Aorta (tissue), 5 donors: ENCODE measurements at regions not wholly inside any gene's neighbourhood (a gene's known extent, or its start where the extent isn't known, plus 50 kb on each side); places are given as distances from the start of the nearest gene placed in this dataset.

Experiments used
- ATAC-seq: fragments of 200-7000 bp; cut with Tn5 transposase; one replicate; pipeline ENCODE4 v1.9.1; 2022; ENCODE audit warnings: moderate library complexity; ENCODE audit not compliant: low FRiP score
- DNase-seq, 2 donors: peaks; one replicate each; pipeline ENCODE4 v3.0.0-alpha.2; 2020
- H3K27ac ChIP-seq, 2 donors: one replicate each; pipeline ENCODE4 v1.5.1; 2013; ENCODE audit warnings: low read length in 2 of 2, mild to moderate bottlenecking in 2 of 2, moderate library complexity in 2 of 2, control low read depth in 1 of 2, inconsistent platforms in 1 of 2, low read depth in 1 of 2
- H3K27me3 ChIP-seq, 2 donors: one replicate each; pipeline ENCODE4 v1.6.1; 2013; ENCODE audit warnings: control low read depth in 1 of 2, low read length in 1 of 2, mild to moderate bottlenecking in 1 of 2, moderate library complexity in 1 of 2; ENCODE audit not compliant: insufficient read depth in 2 of 2, control insufficient read depth in 1 of 2
- H3K36me3 ChIP-seq, 2 donors: one replicate each; pipeline ENCODE4 v1.6.1; 2013; ENCODE audit warnings: control low read depth in 1 of 2, low read length in 1 of 2, mild to moderate bottlenecking in 1 of 2; ENCODE audit not compliant: insufficient read depth in 2 of 2, control insufficient read depth in 1 of 2
- H3K4me1 ChIP-seq, 2 donors: one replicate each; pipeline ENCODE4 v1.6.1; 2013; ENCODE audit warnings: low read length in 2 of 2, control low read depth in 1 of 2, mild to moderate bottlenecking in 1 of 2, moderate library complexity in 1 of 2; ENCODE audit not compliant: insufficient read depth in 2 of 2, control insufficient read depth in 1 of 2
- H3K4me3 ChIP-seq, 2 donors: one replicate each; pipeline ENCODE4 v1.5.1; 2013; ENCODE audit warnings: low read length in 2 of 2, control low read depth in 1 of 2, mild to moderate bottlenecking in 1 of 2
- H3K9me3 ChIP-seq: one replicate; pipeline ENCODE4 v1.6.1; 2013; ENCODE audit warnings: mild to moderate bottlenecking, low read length; ENCODE audit not compliant: control insufficient read depth
- WGBS, 2 donors: extraction: QIAGEN DNeasy Blood & Tissue Kit; methylation state at CpG; one replicate each; pipeline ENCODE4 v1.1.7; 2013; 5-methylcytosine and 5-hydroxymethylcytosine counted together
- intact Hi-C, 2 donors: fragments of 100-400 bp; cut with DNase I; formaldehyde crosslinking; loops; one replicate each; pipeline versions ENCODE4 v1.14.2 to v1.15.0; 2022
- donor health status: healthy with polysubstance abuse.
- donor health status: Bipolar disorder and iron deficiency.
- donor health status: DM: no; HTN: no; CAD: no.
- donor health status: DM: no; HTN: no; CAD: no.
- donor health status: DM: yes; HTN: yes; CAD: no.

DNA sequence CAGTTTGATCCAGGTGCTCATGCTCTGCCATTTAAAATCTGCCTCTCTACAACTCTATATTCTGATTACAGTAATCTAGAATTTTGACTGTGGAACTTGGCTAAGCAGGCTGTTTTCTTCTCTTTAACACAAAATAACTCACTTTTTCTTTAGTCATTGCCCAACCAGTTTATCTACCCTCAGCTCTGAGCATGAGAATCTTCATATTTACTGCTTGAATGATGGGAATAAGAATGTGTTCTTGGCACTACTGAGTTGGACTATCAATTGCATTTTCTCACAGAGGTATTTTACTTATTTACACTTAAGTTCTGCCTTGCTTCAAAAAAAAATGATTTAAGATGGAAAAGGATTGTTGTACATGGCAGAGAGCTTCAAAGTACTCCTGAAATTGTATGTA is 301.1 kb downstream of the CCDC85A start:
- DNase-seq (no peak), ATAC-seq (no peak)
- Histone ChIP-seq H3K36me3 (no peaks in the 10 kb centered on the region), H3K4me1 (no peaks in the 10 kb centered on the region), H3K27ac (no peak overlapping the region), H3K4me3 (no peak overlapping the region), H3K27me3 (peaks cover 0 to 2% of the 10 kb centered on the region in 2 donors), H3K9me3 (no peaks in the 10 kb centered on the region)
- intact Hi-C loops, result no loop called here

GRCh38 chr2:56500317-56500716 is 316.5 kb downstream of the CCDC85A start:
- H3K36me3 ChIP-seq, result no peaks in the 10 kb centered on the region
- no peak overlapping the region for H3K27ac ChIP-seq
- no peaks in the 10 kb centered on the region for H3K27me3 ChIP-seq
- DNase-seq (no peak), ATAC-seq (no peak)
- H3K4me1 ChIP-seq, result no peaks in the 10 kb centered on the region
- intact Hi-C loops, result no loop called here
- H3K4me3 ChIP-seq, result no peak overlapping the region
- H3K9me3 ChIP-seq, result no peaks in the 10 kb centered on the region
- 85 to 86% methylated on average over 1 of the region's 1 CpG for WGBS, 2 donors

DNA sequence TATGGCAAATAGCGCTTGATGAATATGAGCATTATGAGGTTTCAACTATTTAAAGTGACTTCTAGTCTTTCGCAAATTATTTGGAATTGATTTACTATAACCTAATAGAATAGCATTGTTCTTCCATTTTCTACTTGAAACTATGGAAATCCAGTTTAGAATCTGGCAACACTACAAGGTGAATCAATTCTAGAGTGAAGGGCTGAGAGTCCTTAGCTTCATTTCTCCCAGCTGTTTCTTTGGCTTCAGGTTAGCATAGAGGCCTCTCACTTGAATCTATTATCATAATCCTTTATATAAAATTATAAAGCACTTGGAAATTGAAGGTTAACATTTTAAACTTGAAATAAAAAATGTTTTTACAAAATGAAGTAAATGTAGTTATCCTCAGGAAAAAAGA is 318.8 kb downstream of the CCDC85A start:
- DNase-seq (no peak), ATAC-seq (no peak)
- no peaks in the 10 kb centered on the region for H3K4me1 ChIP-seq
- H3K27me3 ChIP-seq, result no peaks in the 10 kb centered on the region
- H3K36me3 ChIP-seq, result no peaks in the 10 kb centered on the region
- H3K27ac ChIP-seq, result no peak overlapping the region
- WGBS, 2 donors, result 97 to 98% methylated on average over 2 of the region's 2 CpGs
- intact Hi-C loops, result no loop called here
- no peak overlapping the region for H3K4me3 ChIP-seq
- no peaks in the 10 kb centered on the region for H3K9me3 ChIP-seq

GRCh38 chr2:56505885-56506284 is 322.1 kb downstream of the CCDC85A start:
- intact Hi-C loops, result no loop called here
- Histone ChIP-seq H3K4me1 (no peaks in the 10 kb centered on the region), H3K9me3 (peaks cover 1% of the 10 kb centered on the region), H3K27me3 (no peaks in the 10 kb centered on the region), H3K27ac (no peak overlapping the region), H3K4me3 (no peak overlapping the region), H3K36me3 (no peaks in the 10 kb centered on the region)
- ATAC-seq (no peak), DNase-seq (no peak)
- 83 to 87% methylated on average over 3 of the region's 3 CpGs for WGBS, 2 donors

DNA sequence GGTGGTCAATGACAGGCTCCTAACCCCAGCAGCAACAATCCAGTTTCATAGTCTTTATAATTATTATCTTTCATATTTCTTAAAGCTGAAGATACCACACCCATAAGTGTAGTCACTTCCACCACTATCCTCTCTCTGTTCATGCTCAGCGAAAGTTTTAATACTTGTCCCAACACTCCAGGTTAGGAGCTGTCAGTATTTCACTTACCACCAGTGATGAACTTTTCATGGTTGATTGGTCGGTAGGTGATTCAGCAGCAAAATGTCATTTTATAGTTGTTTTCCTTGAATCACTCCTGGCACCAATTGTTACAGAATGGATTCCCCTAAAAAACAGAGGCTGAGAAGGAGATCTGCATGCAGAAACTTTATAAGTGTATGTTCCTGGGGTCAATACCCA is 324.9 kb downstream of the CCDC85A start:
- no peak for ATAC-seq
- no peaks in the 10 kb centered on the region for H3K27me3 ChIP-seq
- H3K4me3 ChIP-seq, result no peak overlapping the region
- no peaks in the 10 kb centered on the region for H3K36me3 ChIP-seq
- H3K27ac ChIP-seq, result no peak overlapping the region
- no peaks in the 10 kb centered on the region for H3K4me1 ChIP-seq
- intact Hi-C loops, result no loop called here
- no peak for DNase-seq
- H3K9me3 ChIP-seq, result peaks cover 1% of the 10 kb centered on the region
- WGBS, 2 donors, result 92 to 96% methylated on average over 2 of the region's 2 CpGs

GRCh38 chr2:56510610-56511009 is 326.8 kb downstream of the CCDC85A start:
- peaks cover 1% of the 10 kb centered on the region for H3K9me3 ChIP-seq
- H3K27ac ChIP-seq, result no peak overlapping the region
- DNase-seq (no peak), ATAC-seq (no peak)
- WGBS, 2 donors, result 79 to 82% methylated on average over 2 of the region's 2 CpGs
- intact Hi-C loops, result no loop called here
- no peaks in the 10 kb centered on the region for H3K27me3 ChIP-seq
- H3K36me3 ChIP-seq, result no peaks in the 10 kb centered on the region
- no peaks in the 10 kb centered on the region for H3K4me1 ChIP-seq
- no peak overlapping the region for H3K4me3 ChIP-seq

GRCh38 chr2:56515399-56515798 is 331.6 kb downstream of the CCDC85A start:
- H3K4me1 ChIP-seq, result no peaks in the 10 kb centered on the region
- no peak overlapping the region for H3K27ac ChIP-seq
- no peak overlapping the region for H3K4me3 ChIP-seq
- H3K36me3 ChIP-seq, result no peaks in the 10 kb centered on the region
- H3K9me3 ChIP-seq, result no peaks in the 10 kb centered on the region
- intact Hi-C loops, result no loop called here
- no peak for DNase-seq
- H3K27me3 ChIP-seq, result no peaks in the 10 kb centered on the region
- no peak for ATAC-seq

- WGBS, 2 donors, result 4 to 90% methylated on average over 1 of the region's 1 CpG
- Histone ChIP-seq H3K9me3 (no peaks in the 10 kb centered on the region), H3K4me3 (no peak overlapping the region), H3K27ac (no peak overlapping the region), H3K36me3 (no peaks in the 10 kb centered on the region), H3K4me1 (peaks cover 0 to 5% of the 10 kb centered on the region in 2 donors), H3K27me3 (no peaks in the 10 kb centered on the region)
- no peak for ATAC-seq
- no peak for DNase-seq
- intact Hi-C loops, result no loop called here
Measured at GRCh38 chr2:56519806-56520205, 336.0 kb downstream of the CCDC85A start.

DNA sequence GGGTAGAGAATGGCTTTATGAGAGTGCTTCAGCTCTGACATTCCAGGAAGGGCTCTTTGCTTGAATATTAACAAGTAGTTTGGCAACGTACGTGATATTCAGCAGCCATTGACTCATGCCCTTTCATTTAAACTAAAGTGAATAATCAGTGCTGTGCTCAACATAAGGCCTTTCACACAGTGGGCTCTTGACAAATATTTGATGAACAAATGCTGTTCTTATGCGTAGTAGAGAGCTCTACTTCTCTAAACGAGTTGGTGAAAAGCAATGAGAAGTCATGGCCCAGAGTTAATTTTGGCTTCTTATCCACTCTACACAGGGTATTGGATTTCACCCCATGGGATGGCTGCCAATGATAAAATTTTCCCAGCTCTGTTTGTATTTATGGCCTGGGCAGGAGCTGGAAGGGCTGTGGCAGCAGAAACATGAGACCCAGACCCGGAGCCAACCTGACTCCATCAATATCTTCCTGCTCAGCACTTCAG is 338.9 kb downstream of the CCDC85A start:
- 13 to 15% methylated on average over 5 of the region's 5 CpGs for WGBS, 2 donors
- Histone ChIP-seq H3K4me3 (no peak overlapping the region), H3K27me3 (no peaks in the 10 kb centered on the region), H3K4me1 (peaks cover 0 to 5% of the 10 kb centered on the region in 2 donors), H3K9me3 (no peaks in the 10 kb centered on the region), H3K27ac (no peak overlapping the region), H3K36me3 (no peaks in the 10 kb centered on the region)
- peak; percentile 74 for ATAC-seq
- DNase-seq, result no peak
- intact Hi-C loops, result no loop called here
